Large intestine (tissue), 3 donors: ENCODE measurements at regions not wholly inside any gene's neighbourhood (a gene's known extent, or its start where the extent isn't known, plus 50 kb on each side); places are given as distances from the start of the nearest gene placed in this dataset.

ENCODE experiments used
- DNase-seq, 2 donors: peaks; one replicate each; pipeline versions ENCODE4 v3.0.0 to v3.0.0-alpha.2; 2013
- H3K27ac ChIP-seq: one replicate; pipeline ENCODE4 v1.5.1; 2013; ENCODE audit warnings: low read length
- H3K27me3 ChIP-seq: 2 replicates; pipeline ENCODE4 v1.6.1; 2013; ENCODE audit warnings: low read length; ENCODE audit not compliant: control insufficient read depth, insufficient read depth
- H3K36me3 ChIP-seq: 2 replicates; pipeline ENCODE4 v1.6.1; 2013; ENCODE audit warnings: low read length; ENCODE audit not compliant: control insufficient read depth, insufficient read depth
- H3K4me1 ChIP-seq: one replicate; pipeline ENCODE4 v1.6.1; 2013; ENCODE audit warnings: low read length; ENCODE audit not compliant: control insufficient read depth, insufficient read depth
- H3K4me3 ChIP-seq: one replicate; pipeline ENCODE4 v1.5.1; 2013; ENCODE audit warnings: low read length
- H3K9me3 ChIP-seq: one replicate; pipeline ENCODE4 v1.6.1; 2013; ENCODE audit warnings: mild to moderate bottlenecking, low read depth, low read length, moderate library complexity; ENCODE audit not compliant: control insufficient read depth
- WGBS: methylation state at CpG from one replicate; pipeline ENCODE4 v1.1.5; 2013; ENCODE audit warnings: low lambda C conversion rate; ENCODE audit not compliant: insufficient coverage; 5-methylcytosine and 5-hydroxymethylcytosine counted together

- no peaks in the 10 kb centered on the region for H3K36me3 ChIP-seq
- WGBS: no CpG with 5 or more reads among the region's 14 CpGs
Observed at GRCh38 chr17:77771145-77771544, 187.4 kb upstream of the TNRC6C start.

GRCh38 chr17:77771587-77771986, 186.9 kb upstream of the TNRC6C start:
- H3K36me3 ChIP-seq: no peaks in the 10 kb centered on the region
- no CpG with 5 or more reads among the region's 9 CpGs for WGBS
- no peaks in the 10 kb centered on the region for H3K9me3 ChIP-seq
- H3K4me1 ChIP-seq: no peaks in the 10 kb centered on the region
- peaks cover 29% of the 10 kb centered on the region for H3K27me3 ChIP-seq
- no peak overlapping the region for H3K27ac ChIP-seq
- no peak for DNase-seq
- no peak overlapping the region for H3K4me3 ChIP-seq

More at GRCh38 chr17:77771145-77771544, 187.4 kb upstream of the TNRC6C start:
- Histone ChIP-seq H3K27me3 (peaks cover 32% of the 10 kb centered on the region), H3K4me3 (no peak overlapping the region), H3K27ac (no peak overlapping the region), H3K9me3 (no peaks in the 10 kb centered on the region), H3K4me1 (no peaks in the 10 kb centered on the region)
- DNase-seq: no peak

GRCh38 chr17:77771998-77772397, 186.5 kb upstream of the TNRC6C start:
- WGBS: no CpG with 5 or more reads among the region's 5 CpGs
- Histone ChIP-seq H3K9me3 (no peaks in the 10 kb centered on the region), H3K4me1 (no peaks in the 10 kb centered on the region), H3K36me3 (no peaks in the 10 kb centered on the region), H3K27me3 (peaks cover 29% of the 10 kb centered on the region), H3K27ac (no peak overlapping the region), H3K4me3 (no peak overlapping the region)
- DNase-seq: no peak

- Histone ChIP-seq H3K9me3 (no peaks in the 10 kb centered on the region), H3K27ac (no peak overlapping the region), H3K4me1 (no peaks in the 10 kb centered on the region), H3K4me3 (no peak overlapping the region), H3K27me3 (peaks cover 29% of the 10 kb centered on the region), H3K36me3 (no peaks in the 10 kb centered on the region)
- no CpG with 5 or more reads among the region's 10 CpGs for WGBS
- peak; percentile 21 to 23 for DNase-seq
Observed at GRCh38 chr17:77772461-77772897, 186.0 kb upstream of the TNRC6C start.

- Histone ChIP-seq H3K4me1 (no peaks in the 10 kb centered on the region), H3K27ac (no peak overlapping the region), H3K4me3 (no peak overlapping the region), H3K36me3 (no peaks in the 10 kb centered on the region), H3K27me3 (peaks cover 24% of the 10 kb centered on the region), H3K9me3 (no peaks in the 10 kb centered on the region)
- no peak for DNase-seq
- no CpG with 5 or more reads among the region's 6 CpGs for WGBS
Observed at GRCh38 chr17:77772899-77773358, 185.6 kb upstream of the TNRC6C start.

DNA sequence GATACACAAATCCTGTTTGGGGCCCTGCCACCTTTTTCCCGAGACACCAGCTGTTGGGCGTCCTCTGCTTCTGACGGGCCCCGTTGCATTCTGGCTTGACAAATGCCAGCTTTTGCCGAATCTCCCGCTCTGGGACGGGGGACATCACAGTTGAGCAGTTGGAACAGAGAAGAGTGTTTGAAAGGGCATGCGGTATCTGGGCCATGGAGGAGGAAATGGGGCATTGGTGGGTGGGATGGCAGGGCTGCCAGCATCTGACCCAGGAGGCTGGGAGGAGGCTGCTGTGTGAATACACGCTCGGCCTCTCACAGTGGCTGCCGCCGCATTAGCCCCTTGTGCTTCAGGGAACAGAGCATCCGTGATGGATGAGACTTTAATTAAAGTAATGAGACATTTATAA, 184.3 kb upstream of the TNRC6C start:
- Histone ChIP-seq H3K4me1 (no peaks in the 10 kb centered on the region), H3K4me3 (no peak overlapping the region), H3K9me3 (no peaks in the 10 kb centered on the region), H3K27ac (no peak overlapping the region), H3K36me3 (no peaks in the 10 kb centered on the region), H3K27me3 (peaks cover 12% of the 10 kb centered on the region)
- no CpG with 5 or more reads among the region's 13 CpGs for WGBS
- no peak for DNase-seq

GRCh38 chr17:77778636-77779489, 179.6 kb upstream of the TNRC6C start:
- Histone ChIP-seq H3K4me1 (no peaks in the 10 kb centered on the region), H3K4me3 (no peak overlapping the region), H3K27ac (peak overlapping the region; percentile 58), H3K36me3 (no peaks in the 10 kb centered on the region), H3K9me3 (no peaks in the 10 kb centered on the region), H3K27me3 (peaks cover 7% of the 10 kb centered on the region)
- peak; percentile 38 to 46 for DNase-seq
- no CpG with 5 or more reads among the region's 16 CpGs for WGBS

DNA sequence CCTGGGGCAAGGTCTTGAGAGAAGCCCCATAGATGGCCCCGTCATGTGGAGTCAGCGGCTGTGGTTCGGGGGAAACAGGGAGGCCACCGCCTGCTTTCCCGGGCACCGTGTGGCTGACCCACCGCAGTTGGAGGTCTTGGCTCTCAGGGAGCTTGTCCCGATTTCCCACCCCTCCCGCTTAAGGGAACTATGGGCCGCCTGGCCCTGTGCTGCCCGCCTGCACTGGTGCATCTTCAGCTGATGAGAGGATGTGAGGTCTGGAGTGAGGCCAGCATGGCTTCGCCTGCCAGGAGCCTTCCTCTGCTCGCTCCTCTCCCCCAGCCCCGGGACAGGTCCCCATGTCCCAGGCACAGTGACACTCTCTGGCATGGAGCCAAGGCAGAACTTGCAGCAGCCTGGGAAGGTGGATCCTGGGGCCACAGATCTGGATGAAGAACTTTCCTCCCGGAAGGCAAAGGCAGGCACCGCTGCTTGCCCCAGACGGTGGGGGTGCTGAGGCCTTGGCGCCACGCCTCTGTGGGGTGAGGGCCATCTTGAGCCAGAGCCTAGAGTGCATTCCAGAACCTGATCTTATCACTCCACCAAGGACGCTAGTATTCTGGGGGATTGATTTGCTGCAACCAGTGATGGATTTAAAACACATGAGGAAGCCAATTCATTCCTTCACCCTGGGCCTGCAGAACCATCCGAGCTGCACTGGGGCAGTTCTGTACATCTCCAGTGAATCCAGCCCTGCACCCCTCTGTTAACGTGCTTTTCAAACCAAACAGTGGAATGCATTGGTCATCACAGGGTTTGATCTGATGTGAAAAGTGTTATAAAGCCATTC, 178.6 kb upstream of the TNRC6C start:
- Histone ChIP-seq H3K4me3 (no peak overlapping the region), H3K4me1 (no peaks in the 10 kb centered on the region), H3K9me3 (no peaks in the 10 kb centered on the region), H3K27ac (peak overlapping the region; percentile 58), H3K27me3 (peaks cover 13% of the 10 kb centered on the region), H3K36me3 (no peaks in the 10 kb centered on the region)
- WGBS: no CpG with 5 or more reads among the region's 22 CpGs
- no peak for DNase-seq

DNA sequence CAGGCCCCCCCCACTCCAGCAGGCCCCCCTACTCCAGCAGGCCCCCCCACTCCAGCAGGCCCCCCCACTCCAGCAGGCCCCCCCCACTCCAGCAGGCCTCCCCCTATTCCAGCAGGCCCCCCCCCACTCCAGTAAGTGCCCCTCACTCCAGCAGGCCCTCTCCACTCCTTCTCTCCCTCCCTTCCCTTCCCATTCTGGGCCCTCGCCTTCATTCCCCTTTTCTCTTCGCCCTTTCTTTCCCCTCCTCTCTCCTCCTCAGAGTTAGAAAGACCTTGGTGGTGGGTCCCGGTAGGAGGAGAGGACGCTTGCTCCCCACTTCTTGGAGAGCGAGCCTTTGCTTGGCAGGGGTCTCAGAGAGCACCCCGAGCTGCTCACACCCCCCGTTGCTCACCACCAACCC, 177.0 kb upstream of the TNRC6C start:
- Histone ChIP-seq H3K9me3 (no peaks in the 10 kb centered on the region), H3K27ac (no peak overlapping the region), H3K27me3 (peaks cover 17% of the 10 kb centered on the region), H3K36me3 (no peaks in the 10 kb centered on the region), H3K4me3 (no peak overlapping the region), H3K4me1 (no peaks in the 10 kb centered on the region)
- DNase-seq: no peak
- WGBS: 83% methylated on average over 1 of the region's 7 CpGs

- Histone ChIP-seq H3K27me3 (peaks cover 23% of the 10 kb centered on the region), H3K36me3 (no peaks in the 10 kb centered on the region), H3K9me3 (no peaks in the 10 kb centered on the region), H3K27ac (no peak overlapping the region), H3K4me3 (no peak overlapping the region), H3K4me1 (no peaks in the 10 kb centered on the region)
- WGBS: no CpG with 5 or more reads among the region's 10 CpGs
- no peak for DNase-seq
Observed at GRCh38 chr17:77782201-77782600, 176.3 kb upstream of the TNRC6C start.
